ENCODE measurements at regions not wholly inside any gene's neighbourhood (a gene's known extent, or its start where the extent isn't known, plus 50 kb on each side); places are given as distances from the start of the nearest gene placed in this dataset.
"Not testable (repeated sequence)": the region's sequence is repeated elsewhere in the genome, so short reads cannot be mapped to it uniquely, and the experiment has no call there.

DNA sequence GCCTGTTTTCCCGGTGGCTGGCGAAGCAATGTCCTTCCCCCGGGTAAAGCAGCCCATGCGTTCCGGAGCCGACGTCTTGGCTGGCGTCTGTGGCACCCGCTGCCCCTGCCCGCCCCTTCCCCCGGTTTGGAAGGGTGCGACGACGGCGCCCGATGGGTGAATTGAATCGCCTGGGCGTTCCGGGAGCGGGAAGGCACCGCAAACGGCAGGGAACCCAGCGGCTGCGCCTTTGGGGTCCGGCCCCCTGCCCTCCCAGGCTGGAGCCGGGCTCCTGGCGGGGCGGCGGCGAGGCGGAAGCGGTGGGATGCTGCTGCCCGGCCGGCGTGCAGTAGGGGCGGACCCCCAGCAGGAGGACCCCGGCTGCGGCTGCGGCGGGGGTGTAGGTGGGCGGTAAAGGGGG, 123.6 kb upstream of the RHOU start:
- H3K27ac ChIP-seq (ENCODE audit: low read depth, low read length); H3K36me3 ChIP-seq (ENCODE audit: control insufficient read depth, insufficient read depth, low read length); H3K4me3 ChIP-seq (ENCODE audit: low read depth, low read length); H3K4me1 ChIP-seq (ENCODE audit: control insufficient read depth, insufficient read depth, low read length); H3K9me3 ChIP-seq (ENCODE audit: control insufficient read depth, insufficient read depth, low read length); H3K9ac ChIP-seq (ENCODE audit: low read depth, low read length); H3K27me3 ChIP-seq (ENCODE audit: control insufficient read depth, insufficient read depth, low read length): not testable (repeated sequence)

DNA sequence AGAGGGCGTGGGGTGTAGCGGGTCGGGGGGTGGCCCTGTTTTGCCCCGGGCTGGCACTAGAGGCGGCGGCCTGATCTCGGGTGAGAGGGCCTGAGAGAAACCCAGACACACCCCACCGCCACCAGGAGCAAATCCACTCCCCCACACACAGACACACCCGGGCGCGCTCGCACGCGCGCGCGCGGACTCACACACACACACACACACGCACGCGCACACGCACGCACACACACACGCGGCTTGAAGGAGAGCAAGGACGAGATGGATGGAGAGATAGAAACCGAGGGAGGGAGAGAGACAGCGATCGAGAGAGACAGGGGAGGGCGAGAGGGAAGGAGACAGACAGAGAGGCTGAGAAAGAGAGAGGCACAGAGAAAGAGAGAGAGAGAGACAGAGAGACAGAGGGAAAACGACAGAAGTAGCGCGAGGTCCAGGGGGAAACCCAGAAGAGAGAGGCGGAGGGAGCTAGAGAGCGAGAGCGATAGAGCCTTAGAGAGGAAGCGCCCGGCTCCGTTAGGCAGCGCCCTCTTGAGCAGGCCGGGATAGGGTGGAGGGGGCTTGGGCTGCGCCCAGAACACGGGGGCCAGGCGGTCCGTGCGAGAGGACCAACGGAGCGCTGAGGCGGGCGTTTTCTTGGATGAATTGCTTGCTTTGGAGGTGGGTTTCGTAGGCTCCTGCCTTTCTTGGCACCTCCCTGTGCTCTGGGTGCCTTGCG, 113.1 kb upstream of the RHOU start:
- H3K27me3 ChIP-seq (ENCODE audit: control insufficient read depth, insufficient read depth, low read length); H3K27ac ChIP-seq (ENCODE audit: low read depth, low read length); H3K4me1 ChIP-seq (ENCODE audit: control insufficient read depth, insufficient read depth, low read length); H3K9me3 ChIP-seq (ENCODE audit: control insufficient read depth, insufficient read depth, low read length); H3K9ac ChIP-seq (ENCODE audit: low read depth, low read length); H3K36me3 ChIP-seq (ENCODE audit: control insufficient read depth, insufficient read depth, low read length); H3K4me3 ChIP-seq (ENCODE audit: low read depth, low read length): not testable (repeated sequence)

DNA sequence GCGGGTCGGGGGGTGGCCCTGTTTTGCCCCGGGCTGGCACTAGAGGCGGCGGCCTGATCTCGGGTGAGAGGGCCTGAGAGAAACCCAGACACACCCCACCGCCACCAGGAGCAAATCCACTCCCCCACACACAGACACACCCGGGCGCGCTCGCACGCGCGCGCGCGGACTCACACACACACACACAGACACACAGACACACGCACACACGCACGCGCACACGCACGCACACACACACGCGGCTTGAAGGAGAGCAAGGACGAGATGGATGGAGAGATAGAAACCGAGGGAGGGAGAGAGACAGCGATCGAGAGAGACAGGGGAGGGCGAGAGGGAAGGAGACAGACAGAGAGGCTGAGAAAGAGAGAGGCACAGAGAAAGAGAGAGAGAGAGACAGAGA, 108.8 kb upstream of the RHOU start:
- not testable (repeated sequence) for H3K4me3 ChIP-seq (ENCODE audit: low read depth, low read length); H3K36me3 ChIP-seq (ENCODE audit: control insufficient read depth, insufficient read depth, low read length); H3K27ac ChIP-seq (ENCODE audit: low read depth, low read length); H3K27me3 ChIP-seq (ENCODE audit: control insufficient read depth, insufficient read depth, low read length); H3K4me1 ChIP-seq (ENCODE audit: control insufficient read depth, insufficient read depth, low read length); H3K9ac ChIP-seq (ENCODE audit: low read depth, low read length); H3K9me3 ChIP-seq (ENCODE audit: control insufficient read depth, insufficient read depth, low read length)

DNA sequence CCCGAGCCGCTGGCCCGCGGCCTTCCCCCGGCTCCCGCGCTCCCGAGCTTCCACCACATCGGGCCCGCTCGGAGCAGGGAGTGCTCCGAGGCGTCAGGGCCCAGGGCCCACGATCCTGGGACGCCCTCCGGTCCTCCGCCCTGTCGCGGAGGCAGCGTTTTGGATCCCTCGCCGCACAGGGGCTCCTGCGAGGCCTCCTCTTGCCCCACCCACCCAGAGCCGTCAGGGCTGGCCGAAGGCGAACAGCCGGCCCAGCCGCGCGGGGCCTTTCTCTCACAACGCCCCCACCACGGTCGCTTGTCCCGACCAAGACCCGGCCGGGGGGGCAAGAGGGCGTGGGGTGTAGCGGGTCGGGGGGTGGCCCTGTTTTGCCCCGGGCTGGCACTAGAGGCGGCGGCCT, 102.4 kb upstream of the RHOU start:
- not testable (repeated sequence) for H3K9ac ChIP-seq (ENCODE audit: low read depth, low read length); H3K9me3 ChIP-seq (ENCODE audit: control insufficient read depth, insufficient read depth, low read length); H3K27me3 ChIP-seq (ENCODE audit: control insufficient read depth, insufficient read depth, low read length); H3K27ac ChIP-seq (ENCODE audit: low read depth, low read length); H3K36me3 ChIP-seq (ENCODE audit: control insufficient read depth, insufficient read depth, low read length); H3K4me1 ChIP-seq (ENCODE audit: control insufficient read depth, insufficient read depth, low read length); H3K4me3 ChIP-seq (ENCODE audit: low read depth, low read length)

DNA sequence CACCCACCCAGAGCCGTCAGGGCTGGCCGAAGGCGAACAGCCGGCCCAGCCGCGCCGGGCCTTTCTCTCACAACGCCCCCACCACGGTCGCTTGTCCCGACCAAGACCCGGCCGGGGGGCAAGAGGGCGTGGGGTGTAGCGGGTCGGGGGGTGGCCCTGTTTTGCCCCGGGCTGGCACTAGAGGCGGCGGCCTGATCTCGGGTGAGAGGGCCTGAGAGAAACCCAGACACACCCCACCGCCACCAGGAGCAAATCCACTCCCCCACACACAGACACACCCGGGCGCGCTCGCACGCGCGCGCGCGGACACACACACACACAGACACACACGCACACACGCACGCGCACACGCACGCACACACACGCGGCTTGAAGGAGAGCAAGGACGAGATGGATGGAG, 100.0 kb upstream of the RHOU start:
- not testable (repeated sequence) for H3K9ac ChIP-seq (ENCODE audit: low read depth, low read length); H3K9me3 ChIP-seq (ENCODE audit: control insufficient read depth, insufficient read depth, low read length); H3K4me1 ChIP-seq (ENCODE audit: control insufficient read depth, insufficient read depth, low read length); H3K27ac ChIP-seq (ENCODE audit: low read depth, low read length); H3K36me3 ChIP-seq (ENCODE audit: control insufficient read depth, insufficient read depth, low read length); H3K27me3 ChIP-seq (ENCODE audit: control insufficient read depth, insufficient read depth, low read length); H3K4me3 ChIP-seq (ENCODE audit: low read depth, low read length)

DNA sequence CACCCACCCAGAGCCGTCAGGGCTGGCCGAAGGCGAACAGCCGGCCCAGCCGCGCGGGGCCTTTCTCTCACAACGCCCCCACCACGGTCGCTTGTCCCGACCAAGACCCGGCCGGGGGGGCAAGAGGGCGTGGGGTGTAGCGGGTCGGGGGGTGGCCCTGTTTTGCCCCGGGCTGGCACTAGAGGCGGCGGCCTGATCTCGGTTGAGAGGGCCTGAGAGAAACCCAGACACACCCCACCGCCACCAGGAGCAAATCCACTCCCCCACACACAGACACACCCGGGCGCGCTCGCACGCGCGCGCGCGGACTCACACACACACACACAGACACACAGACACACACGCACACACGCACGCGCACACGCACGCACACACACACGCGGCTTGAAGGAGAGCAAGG, 97.8 kb upstream of the RHOU start:
- H3K9ac ChIP-seq (ENCODE audit: low read depth, low read length); H3K36me3 ChIP-seq (ENCODE audit: control insufficient read depth, insufficient read depth, low read length); H3K4me3 ChIP-seq (ENCODE audit: low read depth, low read length); H3K27ac ChIP-seq (ENCODE audit: low read depth, low read length); H3K4me1 ChIP-seq (ENCODE audit: control insufficient read depth, insufficient read depth, low read length); H3K9me3 ChIP-seq (ENCODE audit: control insufficient read depth, insufficient read depth, low read length); H3K27me3 ChIP-seq (ENCODE audit: control insufficient read depth, insufficient read depth, low read length): not testable (repeated sequence)

DNA sequence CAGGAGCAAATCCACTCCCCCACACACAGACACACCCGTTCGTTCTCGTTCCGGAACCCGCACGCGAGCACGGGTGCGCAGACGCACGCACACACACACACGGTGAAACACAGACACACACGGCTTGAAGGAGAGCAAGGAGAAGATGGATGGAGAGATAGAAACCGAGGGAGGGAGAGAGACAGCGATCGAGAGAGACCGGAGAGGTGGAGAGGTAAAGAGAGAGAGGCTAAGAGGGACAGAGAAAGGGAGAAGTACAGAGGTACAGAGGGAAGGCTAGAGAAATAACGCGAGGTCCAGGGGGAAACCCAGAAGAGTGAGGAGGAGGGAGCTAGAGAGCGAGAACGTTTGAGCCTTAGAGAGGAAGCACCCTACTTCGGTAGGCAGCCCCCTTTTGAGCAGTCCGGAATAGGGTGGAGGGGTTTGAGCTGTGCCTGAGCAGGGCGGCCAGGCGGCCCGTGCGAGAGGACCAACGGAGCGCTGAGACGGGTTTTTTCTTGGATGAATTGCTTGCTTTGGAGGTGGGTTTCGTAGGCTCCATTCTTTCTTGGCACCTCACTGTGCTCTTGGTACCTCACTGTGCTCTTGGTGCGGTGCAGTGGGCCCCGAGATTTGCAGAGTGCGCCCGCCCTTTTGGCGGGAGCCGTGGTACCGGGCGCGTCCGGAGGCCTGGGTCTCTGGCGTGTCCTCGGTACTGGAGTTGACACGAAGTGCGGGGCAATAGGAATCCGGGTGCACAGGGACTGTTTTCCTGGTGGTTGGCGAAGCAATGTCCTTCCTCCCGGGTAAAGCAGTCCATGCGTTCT, 88.4 kb upstream of the RHOU start:
- Histone ChIP-seq H3K27ac (ENCODE audit: low read depth, low read length) (no peak overlapping the region), H3K9ac (ENCODE audit: low read depth, low read length) (no peak overlapping the region), H3K4me1 (ENCODE audit: control insufficient read depth, insufficient read depth, low read length) (peaks cover 7% of the 10 kb centered on the region), H3K36me3 (ENCODE audit: control insufficient read depth, insufficient read depth, low read length) (no peaks in the 10 kb centered on the region), H3K4me3 (ENCODE audit: low read depth, low read length) (peak overlapping the region; percentile 63), H3K27me3 (ENCODE audit: control insufficient read depth, insufficient read depth, low read length) (peaks cover 54% of the 10 kb centered on the region), H3K9me3 (ENCODE audit: control insufficient read depth, insufficient read depth, low read length) (no peaks in the 10 kb centered on the region)

DNA sequence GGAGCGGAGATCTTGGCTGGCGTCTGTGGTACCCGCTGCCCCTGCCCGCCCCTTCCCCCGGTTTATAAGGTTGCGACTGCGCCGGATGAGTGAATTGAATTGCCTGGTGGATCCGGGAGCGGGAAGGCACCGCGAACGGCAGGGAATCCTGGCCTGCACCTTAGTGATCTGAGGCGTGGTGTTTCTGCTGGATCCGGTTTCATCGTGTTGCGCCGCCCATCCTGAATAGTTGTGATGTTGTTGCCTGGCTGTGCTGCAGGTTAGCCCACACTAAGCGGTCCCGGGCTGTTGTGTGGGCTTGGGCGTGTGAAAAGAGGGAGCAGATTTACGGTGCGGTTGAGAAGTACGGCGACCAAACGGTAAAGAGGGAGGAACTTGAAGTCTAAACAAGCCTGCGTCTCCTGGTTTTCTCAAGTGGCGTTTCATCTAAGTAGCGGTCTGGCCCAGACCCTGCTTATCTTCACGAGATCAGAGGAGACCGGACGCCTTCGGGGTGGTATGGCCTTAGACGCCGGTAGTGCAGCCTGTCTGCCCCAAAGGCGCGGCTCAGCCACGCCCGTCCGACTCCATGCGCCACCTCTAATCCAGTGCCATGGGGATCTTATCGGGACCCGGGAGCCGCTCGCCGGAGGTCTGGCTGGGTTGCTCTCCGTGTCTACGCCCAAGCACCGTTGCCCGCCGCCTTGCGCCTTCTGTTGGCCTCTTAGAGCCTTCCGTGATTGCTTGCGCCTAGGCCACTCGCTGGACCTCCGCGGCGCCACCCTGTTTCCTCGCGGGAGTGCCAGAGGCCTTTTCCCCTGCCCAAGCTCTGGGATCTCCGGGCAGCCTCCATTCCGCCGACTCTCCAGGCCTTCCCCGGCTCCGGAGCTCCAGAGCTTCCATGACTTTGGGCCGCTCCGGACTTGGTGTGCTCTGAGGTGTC, 87.5 kb upstream of the RHOU start:
- Histone ChIP-seq H3K4me1 (ENCODE audit: control insufficient read depth, insufficient read depth, low read length) (peaks cover 7% of the 10 kb centered on the region), H3K27me3 (ENCODE audit: control insufficient read depth, insufficient read depth, low read length) (peaks cover 60% of the 10 kb centered on the region), H3K27ac (ENCODE audit: low read depth, low read length) (no peak overlapping the region)

DNA sequence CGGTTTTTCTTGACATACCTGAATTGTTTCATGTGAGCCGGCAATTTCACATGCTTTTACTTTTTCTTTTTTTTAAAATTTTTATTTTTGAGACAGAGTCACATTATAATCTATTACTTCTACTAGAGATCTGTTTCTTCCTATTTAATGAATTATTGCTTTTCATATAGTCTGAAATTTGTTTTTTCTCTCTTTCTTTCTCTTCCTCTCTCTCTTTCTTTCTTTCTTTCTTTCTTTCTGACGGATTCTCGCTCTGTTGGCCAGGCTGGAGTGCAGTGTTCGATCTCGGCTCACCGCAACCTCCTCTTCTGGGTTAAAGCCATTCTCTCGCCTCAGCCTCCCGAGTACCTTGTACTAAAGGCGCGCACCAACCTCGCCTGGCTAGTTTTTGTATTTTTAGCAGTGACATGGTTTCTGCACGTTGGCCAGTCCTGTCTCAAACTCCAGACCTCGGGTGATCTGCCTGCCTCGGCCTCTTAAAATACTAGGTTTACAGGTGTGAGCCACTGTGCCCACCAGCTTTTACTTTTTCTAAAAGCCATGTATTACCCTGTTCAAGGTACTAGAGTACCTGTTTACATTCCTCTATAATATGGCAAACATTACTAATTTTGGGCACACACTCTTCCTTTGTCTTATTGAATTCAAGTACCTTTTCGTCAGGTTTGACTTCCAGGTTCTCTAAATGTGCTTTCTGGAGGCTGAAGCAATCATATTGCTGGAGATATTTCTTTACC, 86.5 kb upstream of the RHOU start:
- Histone ChIP-seq H3K9me3 (ENCODE audit: control insufficient read depth, insufficient read depth, low read length) (no peaks in the 10 kb centered on the region), H3K27me3 (ENCODE audit: control insufficient read depth, insufficient read depth, low read length) (peaks cover 60% of the 10 kb centered on the region), H3K27ac (ENCODE audit: low read depth, low read length) (no peak overlapping the region), H3K4me3 (ENCODE audit: low read depth, low read length) (peak overlapping the region; percentile 63), H3K36me3 (ENCODE audit: control insufficient read depth, insufficient read depth, low read length) (no peaks in the 10 kb centered on the region), H3K4me1 (ENCODE audit: control insufficient read depth, insufficient read depth, low read length) (peaks cover 7% of the 10 kb centered on the region), H3K9ac (ENCODE audit: low read depth, low read length) (no peak overlapping the region)

More for the DNA sequence above, 87.5 kb upstream of the RHOU start:
- Histone ChIP-seq H3K9me3 (ENCODE audit: control insufficient read depth, insufficient read depth, low read length) (no peaks in the 10 kb centered on the region), H3K9ac (ENCODE audit: low read depth, low read length) (no peak overlapping the region), H3K4me3 (ENCODE audit: low read depth, low read length) (peak overlapping the region; percentile 63), H3K36me3 (ENCODE audit: control insufficient read depth, insufficient read depth, low read length) (no peaks in the 10 kb centered on the region)

DNA sequence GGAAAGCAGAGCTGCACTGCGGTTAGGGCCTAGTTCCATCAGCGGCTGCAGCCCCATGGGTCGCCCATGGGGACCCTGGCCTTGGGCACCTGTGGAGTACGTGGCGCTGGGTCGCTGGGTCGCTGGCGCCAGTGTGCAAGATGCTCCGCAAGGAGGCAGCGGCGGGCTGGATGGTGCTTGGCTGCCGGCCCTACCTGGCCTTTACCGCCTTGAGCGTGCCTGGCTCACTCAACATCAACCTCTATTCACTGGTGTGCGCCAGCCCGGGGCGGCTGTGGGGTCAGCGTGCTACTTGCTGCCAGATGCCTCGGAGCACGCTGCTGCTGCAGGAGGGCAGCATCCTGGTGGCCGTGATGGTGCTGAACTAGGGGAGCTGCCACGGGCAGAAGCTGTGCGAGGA, 85.1 kb upstream of the RHOU start:
- Histone ChIP-seq H3K9ac (ENCODE audit: low read depth, low read length) (no peak overlapping the region), H3K27ac (ENCODE audit: low read depth, low read length) (no peak overlapping the region), H3K9me3 (ENCODE audit: control insufficient read depth, insufficient read depth, low read length) (no peaks in the 10 kb centered on the region), H3K4me3 (ENCODE audit: low read depth, low read length) (no peak overlapping the region), H3K4me1 (ENCODE audit: control insufficient read depth, insufficient read depth, low read length) (peaks cover 7% of the 10 kb centered on the region), H3K36me3 (ENCODE audit: control insufficient read depth, insufficient read depth, low read length) (no peaks in the 10 kb centered on the region), H3K27me3 (ENCODE audit: control insufficient read depth, insufficient read depth, low read length) (peaks cover 60% of the 10 kb centered on the region)
